ENCODE measurements at regions not wholly inside any gene's neighbourhood (a gene's known extent, or its start where the extent isn't known, plus 50 kb on each side); places are given as distances from the start of the nearest gene placed in this dataset.

- Histone ChIP-seq H3K9me3 (no peaks in the 10 kb centered on the region), H3K4me3 (no peak overlapping the region), H3K4me1 (peaks cover 0 to 6% of the 10 kb centered on the region in 2 donors), H3K27me3 (no peaks in the 10 kb centered on the region), H3K36me3 (no peaks in the 10 kb centered on the region), H3K27ac (no peak overlapping the region)
- no peak for DNase-seq (ENCODE audit: low spot score in 2 of 2)
- intact Hi-C loops (cut with DNase I) = no loop called here
- no peak for TF ChIP-seq CTCF (IDR thresholded peaks at IDR 0.05)
Observed at GRCh38 chr1:67630438-67631045, 54.5 kb upstream of the GADD45A start.

DNA sequence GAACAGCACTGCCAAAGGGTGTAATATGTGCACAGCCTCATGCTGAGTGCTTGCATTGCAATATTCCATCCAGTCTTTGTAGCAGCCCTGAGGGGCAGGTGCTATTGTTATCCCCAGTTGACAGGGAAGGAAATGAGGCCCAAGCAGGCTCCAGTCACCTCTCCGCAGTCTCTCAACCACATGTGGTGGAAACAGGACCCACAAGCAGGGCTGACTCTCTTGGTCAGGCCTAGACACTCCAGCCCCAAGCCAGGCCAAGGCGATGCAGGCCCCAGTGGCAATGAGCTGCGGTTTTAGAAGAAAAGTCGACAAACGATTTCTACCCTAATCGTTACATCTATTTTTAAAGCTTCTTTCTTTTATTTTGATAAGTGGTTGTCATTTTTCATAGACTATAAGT lies 52.6 kb upstream of the GADD45A start:
- no peak for DNase-seq (ENCODE audit: low spot score in 2 of 2)
- Histone ChIP-seq H3K27me3 (no peaks in the 10 kb centered on the region), H3K9me3 (no peaks in the 10 kb centered on the region), H3K4me3 (no peak overlapping the region), H3K27ac (no peak overlapping the region), H3K36me3 (no peaks in the 10 kb centered on the region), H3K4me1 (peaks cover 0 to 6% of the 10 kb centered on the region in 2 donors)
- no peak for TF ChIP-seq CTCF (IDR thresholded peaks at IDR 0.05)
- intact Hi-C loops (cut with DNase I) = no loop called here

- Histone ChIP-seq H3K9me3 (no peaks in the 10 kb centered on the region), H3K27ac (no peak overlapping the region), H3K4me1 (peaks cover 0 to 6% of the 10 kb centered on the region in 2 donors), H3K27me3 (no peaks in the 10 kb centered on the region), H3K36me3 (no peaks in the 10 kb centered on the region), H3K4me3 (no peak overlapping the region)
- no peak for DNase-seq (ENCODE audit: low spot score in 2 of 2)
- intact Hi-C loops (cut with DNase I) = no loop called here
- no peak for TF ChIP-seq CTCF (IDR thresholded peaks at IDR 0.05)
Observed at GRCh38 chr1:67632811-67633655, 52.0 kb upstream of the GADD45A start.

DNA sequence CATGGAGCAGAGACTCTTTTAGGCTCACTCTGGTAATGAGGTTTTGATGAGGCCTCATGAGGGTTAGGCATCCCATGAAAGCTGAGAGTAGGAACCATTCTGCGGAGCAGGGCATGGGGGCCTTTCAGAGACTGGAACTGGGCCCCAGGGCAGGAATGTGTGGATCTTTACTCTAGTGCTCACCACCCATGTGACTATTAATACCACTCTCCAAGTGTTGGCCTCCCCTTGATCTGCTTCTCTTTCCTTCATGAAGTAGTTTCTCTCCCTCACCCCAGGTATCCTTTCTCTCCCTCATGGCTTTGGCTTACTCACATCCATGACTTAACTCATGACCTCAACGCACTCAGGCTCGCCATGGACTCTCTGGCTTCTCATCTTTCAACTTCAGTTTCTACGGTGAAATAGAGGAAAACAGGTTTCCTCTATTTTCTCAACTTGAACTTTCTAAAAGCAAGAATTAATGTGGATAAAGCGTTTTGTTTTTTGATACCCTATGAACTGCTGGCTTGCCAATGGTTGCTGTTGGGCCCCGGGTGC lies 50.5 kb upstream of the GADD45A start:
- TF ChIP-seq CTCF (IDR thresholded peaks at IDR 0.05) = no peak
- H3K9me3 ChIP-seq = no peaks in the 10 kb centered on the region
- DNase-seq (ENCODE audit: low spot score in 2 of 2) = no peak
- H3K27me3 ChIP-seq = no peaks in the 10 kb centered on the region
- no peak overlapping the region for H3K4me3 ChIP-seq
- no peaks in the 10 kb centered on the region for H3K36me3 ChIP-seq
- peaks cover 0 to 3% of the 10 kb centered on the region in 2 donors for H3K4me1 ChIP-seq
- intact Hi-C loops (cut with DNase I) = no loop called here
- no peak overlapping the region for H3K27ac ChIP-seq

GRCh38 chr1:67635055-67635809 lies 49.8 kb upstream of the GADD45A start:
- Histone ChIP-seq H3K36me3 (no peaks in the 10 kb centered on the region), H3K9me3 (no peaks in the 10 kb centered on the region), H3K4me3 (no peak overlapping the region), H3K27me3 (no peaks in the 10 kb centered on the region), H3K27ac (no peak overlapping the region), H3K4me1 (no peaks in the 10 kb centered on the region)
- intact Hi-C loops (cut with DNase I) = no loop called here
- TF ChIP-seq CTCF (IDR thresholded peaks at IDR 0.05) = no peak
- DNase-seq (ENCODE audit: low spot score in 2 of 2) = no peak
